H9 (cell line): ENCODE measurements at regions not wholly inside any gene's neighbourhood (a gene's known extent, or its start where the extent isn't known, plus 50 kb on each side); places are given as distances from the start of the nearest gene placed in this dataset.

ENCODE experiments used
- DNase-seq: peaks from one replicate; pipeline ENCODE4 v3.0.0-alpha.2; 2017
- H2AFZ ChIP-seq: one replicate; pipeline ENCODE4 v1.6.1; 2013; ENCODE audit warnings: mild to moderate bottlenecking, low read length, control low read depth, moderate library complexity
- H2AK5ac ChIP-seq: 2 replicates; pipeline ENCODE4 v1.6.1; 2013; ENCODE audit warnings: low read length, control low read depth, mixed read lengths; ENCODE audit not compliant: insufficient read length
- H2BK120ac ChIP-seq: one replicate; pipeline ENCODE4 v1.6.1; 2013; ENCODE audit warnings: low read depth, mild to moderate bottlenecking, low read length, control low read depth, inconsistent platforms; ENCODE audit not compliant: poor library complexity, severe bottlenecking
- H2BK12ac ChIP-seq: 2 replicates; pipeline ENCODE4 v1.6.1; 2013; ENCODE audit warnings: low read length, control low read depth, mixed read lengths, low read depth; ENCODE audit not compliant: insufficient read length
- H2BK15ac ChIP-seq: 2 replicates; pipeline ENCODE4 v1.6.1; 2013; ENCODE audit warnings: low read depth, low read length, control low read depth
- H2BK20ac ChIP-seq: one replicate; pipeline ENCODE4 v1.6.1; 2013; ENCODE audit warnings: low read depth, mild to moderate bottlenecking, low read length, control low read depth, inconsistent platforms; ENCODE audit not compliant: poor library complexity, severe bottlenecking
- H2BK5ac ChIP-seq: 2 replicates; pipeline ENCODE4 v1.6.1; 2013; ENCODE audit warnings: low read length, control low read depth, mixed read lengths; ENCODE audit not compliant: insufficient read length
- H3K14ac ChIP-seq: 2 replicates; pipeline ENCODE4 v1.6.1; 2013; ENCODE audit warnings: low read length, control low read depth; ENCODE audit not compliant: insufficient read depth
- H3K18ac ChIP-seq: 2 replicates; pipeline ENCODE4 v1.6.1; 2013; ENCODE audit warnings: low read depth, mild to moderate bottlenecking, mixed read lengths, low read length, control low read depth; ENCODE audit not compliant: insufficient read length
- H3K23ac ChIP-seq: 2 replicates; pipeline ENCODE4 v1.6.1; 2013; ENCODE audit warnings: low read length, control low read depth, mixed read lengths, low read depth; ENCODE audit not compliant: insufficient read length
- H3K23me2 ChIP-seq: 2 replicates; pipeline ENCODE4 v1.6.1; 2013; ENCODE audit warnings: low read depth, mild to moderate bottlenecking, mixed read lengths, low read length, control low read depth; ENCODE audit not compliant: insufficient read length, poor library complexity, severe bottlenecking
- H3K27ac ChIP-seq: 2 replicates; pipeline ENCODE4 v1.5.1; 2013; ENCODE audit warnings: low read length, control low read depth, mixed read lengths, low read depth; ENCODE audit not compliant: insufficient read length
- H3K27me3 ChIP-seq: 2 replicates; pipeline ENCODE4 v1.6.1; 2013; ENCODE audit warnings: low read length, control low read depth, inconsistent platforms; ENCODE audit not compliant: insufficient read depth
- H3K4ac ChIP-seq: 2 replicates; pipeline ENCODE4 v1.6.1; 2013; ENCODE audit warnings: low read depth, mild to moderate bottlenecking, control low read depth, inconsistent platforms, low read length, moderate library complexity
- H3K4me1 ChIP-seq: 2 replicates; pipeline ENCODE4 v1.6.1; 2013; ENCODE audit warnings: low read length, control low read depth, inconsistent platforms; ENCODE audit not compliant: insufficient read depth
- H3K4me2 ChIP-seq: 2 replicates; pipeline ENCODE4 v1.6.1; 2013; ENCODE audit warnings: low read length, control low read depth, mixed read lengths; ENCODE audit not compliant: insufficient read length, insufficient read depth
- H3K56ac ChIP-seq: 2 replicates; pipeline ENCODE4 v1.6.1; 2013; ENCODE audit warnings: low read depth, mild to moderate bottlenecking, mixed read lengths, low read length, control low read depth; ENCODE audit not compliant: insufficient read length
- H3K79me1 ChIP-seq: 2 replicates; pipeline ENCODE4 v1.6.1; 2013; ENCODE audit warnings: low read depth, mild to moderate bottlenecking, moderate library complexity, low read length, control low read depth, inconsistent platforms; ENCODE audit not compliant: insufficient read depth, poor library complexity, severe bottlenecking
- H3K79me2 ChIP-seq: 2 replicates; pipeline ENCODE4 v1.6.1; 2013; ENCODE audit warnings: low read length, control low read depth, inconsistent platforms; ENCODE audit not compliant: insufficient read depth
- H3K9ac ChIP-seq: 2 replicates; pipeline ENCODE4 v1.6.1; 2013; ENCODE audit warnings: low read length, control low read depth, mixed read lengths; ENCODE audit not compliant: insufficient read length; ENCODE audit errors: extremely low read depth
- H3K9me3 ChIP-seq: one replicate; pipeline ENCODE4 v1.6.1; 2013; ENCODE audit warnings: low read depth, low read length, inconsistent platforms; ENCODE audit not compliant: control insufficient read depth
- H3T11ph ChIP-seq: one replicate; pipeline ENCODE4 v1.6.1; 2013; ENCODE audit warnings: mild to moderate bottlenecking, low read length, control low read depth, inconsistent platforms
- H4K20me1 ChIP-seq: one replicate; pipeline ENCODE4 v1.6.1; 2013; ENCODE audit not compliant: control insufficient read depth, insufficient read length, insufficient read depth
- H4K5ac ChIP-seq: 2 replicates; pipeline ENCODE4 v1.6.1; 2013; ENCODE audit warnings: low read depth, mild to moderate bottlenecking, mixed read lengths, low read length, control low read depth; ENCODE audit not compliant: insufficient read length
- H4K8ac ChIP-seq: replicated peaks from 2 replicates; pipeline ENCODE4 v1.6.1; 2013; ENCODE audit warnings: low read length, control low read depth, mixed read lengths, low read depth; ENCODE audit not compliant: insufficient read length
- H4K91ac ChIP-seq: 2 replicates; pipeline ENCODE4 v1.6.1; 2013; ENCODE audit warnings: low read depth, mild to moderate bottlenecking, moderate library complexity, mixed read lengths, low read length, control low read depth; ENCODE audit not compliant: insufficient read length
- H3K27ac Mint-ChIP-seq, 3 experiments: 2 replicates in 2 of 3; 3 replicates in 1 of 3; pipeline ENCODE4 v1.8.0; 2020 to 2021; ENCODE audit warnings: mixed read lengths in 3 of 3, mild to moderate bottlenecking in 1 of 3, moderate library complexity in 1 of 3
- H3K27me3 Mint-ChIP-seq: 2 replicates; pipeline ENCODE4 v1.8.0; 2021; ENCODE audit warnings: low read depth, mild to moderate bottlenecking, moderate library complexity, mixed read lengths
- H3K36me3 Mint-ChIP-seq, 3 experiments: 2 replicates in 2 of 3; 3 replicates in 1 of 3; pipeline ENCODE4 v1.8.0; 2020 to 2021; ENCODE audit warnings: low read depth in 3 of 3, mixed read lengths in 3 of 3; ENCODE audit not compliant: insufficient read depth in 1 of 3
- H3K4me1 Mint-ChIP-seq, 2 experiments: 2 replicates each; pipeline ENCODE4 v1.8.0; 2020; ENCODE audit warnings: mixed read lengths in 2 of 2
- H3K4me3 Mint-ChIP-seq, 2 experiments: 2 replicates in 1 of 2; 3 replicates in 1 of 2; pipeline ENCODE4 v1.8.0; 2020 to 2021; ENCODE audit warnings: mild to moderate bottlenecking in 2 of 2, mixed read lengths in 2 of 2, moderate library complexity in 1 of 2
- H3K9me3 Mint-ChIP-seq, 2 experiments: 2 replicates in 1 of 2; 3 replicates in 1 of 2; pipeline ENCODE4 v1.8.0; 2020; ENCODE audit warnings: mild to moderate bottlenecking in 2 of 2, mixed read lengths in 2 of 2, moderate library complexity in 1 of 2
- CTCF ChIP-seq: fragments of 200-600 bp; sonication (generic); conservative IDR thresholded peaks from 3 replicates; pipeline ENCODE4 v1.8.0; 2021; ENCODE audit warnings: antibody characterized with exemption, mild to moderate bottlenecking
- WGBS: extraction: QIAGEN DNeasy Blood & Tissue Kit; methylation state at CpG from one replicate; pipeline ENCODE4 v1.1.7; 2013; ENCODE audit warnings: missing lambda C conversion rate, low lambda C conversion rate, mixed read lengths; ENCODE audit not compliant: insufficient read length; ENCODE audit errors: extremely low coverage; 5-methylcytosine and 5-hydroxymethylcytosine counted together

DNA sequence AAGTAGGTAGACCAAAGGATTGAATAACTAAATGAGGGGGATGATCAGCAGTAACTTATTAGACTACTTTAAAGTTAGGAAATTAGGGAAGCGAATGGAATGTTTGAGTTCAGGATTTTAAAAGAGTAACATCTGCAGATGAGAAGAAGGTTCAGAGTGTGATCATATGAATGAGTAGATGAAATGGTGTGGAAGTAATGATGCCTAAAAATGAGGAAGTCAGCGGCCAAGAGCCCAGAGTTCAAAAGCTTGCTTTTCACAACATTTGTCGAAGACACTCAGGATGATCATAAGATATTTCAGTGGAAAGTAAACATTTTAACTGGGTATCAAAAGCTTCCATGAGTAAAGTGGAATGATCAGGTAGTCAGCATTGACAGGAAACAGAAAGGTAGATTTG is 299.4 kb downstream of the LRRIQ3 start:
- Mint-ChIP-seq H3K4me1 (peaks cover 7 to 8% of the 10 kb centered on the region in 2 experiments), H3K4me3 (no peak overlapping the region)

More for the DNA sequence above, 299.4 kb downstream of the LRRIQ3 start:
- no peak overlapping the region for H3K23ac ChIP-seq
- no peaks in the 10 kb centered on the region for H3K23me2 ChIP-seq
- no peaks in the 10 kb centered on the region for H3K36me3 Mint-ChIP-seq
- H2BK20ac ChIP-seq, result no peak overlapping the region
- no peak overlapping the region for H3K14ac ChIP-seq
- H3K27ac Mint-ChIP-seq, result no peak overlapping the region
- H3K9me3 Mint-ChIP-seq, result no peaks in the 10 kb centered on the region
- no peak overlapping the region for H2AK5ac ChIP-seq
- H2BK5ac ChIP-seq, result no peak overlapping the region
- no peaks in the 10 kb centered on the region for H3K4me1 ChIP-seq
- no peak for DNase-seq
- no peak overlapping the region for H3K4ac ChIP-seq
- no peaks in the 10 kb centered on the region for H3K27me3 ChIP-seq
- no peaks in the 10 kb centered on the region for H3K9me3 ChIP-seq
- no peak overlapping the region for H4K5ac ChIP-seq
- H3K9ac ChIP-seq, result no peak overlapping the region
- H3T11ph ChIP-seq, result no peak overlapping the region
- H3K79me1 ChIP-seq, result no peaks in the 10 kb centered on the region
- H3K4me2 ChIP-seq, result no peak overlapping the region
- no peak overlapping the region for H4K8ac ChIP-seq
- no peak overlapping the region for H3K18ac ChIP-seq
- no peak for TF ChIP-seq CTCF
- no peak overlapping the region for H2AFZ ChIP-seq
- H4K91ac ChIP-seq, result no peak overlapping the region
- H3K27ac ChIP-seq, result no peak overlapping the region
- no peak overlapping the region for H2BK120ac ChIP-seq
- no peak overlapping the region for H3K56ac ChIP-seq
- no peaks in the 10 kb centered on the region for H3K27me3 Mint-ChIP-seq
- H4K20me1 ChIP-seq, result no peaks in the 10 kb centered on the region
- no peak overlapping the region for H2BK12ac ChIP-seq
- H3K79me2 ChIP-seq, result no peaks in the 10 kb centered on the region
- WGBS, result no CpG with 5 or more reads among the region's 3 CpGs
- H2BK15ac ChIP-seq, result no peak overlapping the region
